Aorta (tissue), 5 donors: ENCODE measurements at regions not wholly inside any gene's neighbourhood (a gene's known extent, or its start where the extent isn't known, plus 50 kb on each side); places are given as distances from the start of the nearest gene placed in this dataset.
"Not testable (repeated sequence)": the region's sequence is repeated elsewhere in the genome, so short reads cannot be mapped to it uniquely, and the experiment has no call there.

Experiments used
- ATAC-seq: fragments of 200-7000 bp; cut with Tn5 transposase; one replicate; pipeline ENCODE4 v1.9.1; 2022; ENCODE audit warnings: moderate library complexity; ENCODE audit not compliant: low FRiP score
- DNase-seq, 2 donors: peaks; one replicate each; pipeline ENCODE4 v3.0.0-alpha.2; 2020
- H3K27ac ChIP-seq, 2 donors: one replicate each; pipeline ENCODE4 v1.5.1; 2013; ENCODE audit warnings: low read length in 2 of 2, mild to moderate bottlenecking in 2 of 2, moderate library complexity in 2 of 2, control low read depth in 1 of 2, inconsistent platforms in 1 of 2, low read depth in 1 of 2
- H3K27me3 ChIP-seq, 2 donors: one replicate each; pipeline ENCODE4 v1.6.1; 2013; ENCODE audit warnings: control low read depth in 1 of 2, low read length in 1 of 2, mild to moderate bottlenecking in 1 of 2, moderate library complexity in 1 of 2; ENCODE audit not compliant: insufficient read depth in 2 of 2, control insufficient read depth in 1 of 2
- H3K36me3 ChIP-seq, 2 donors: one replicate each; pipeline ENCODE4 v1.6.1; 2013; ENCODE audit warnings: control low read depth in 1 of 2, low read length in 1 of 2, mild to moderate bottlenecking in 1 of 2; ENCODE audit not compliant: insufficient read depth in 2 of 2, control insufficient read depth in 1 of 2
- H3K4me1 ChIP-seq, 2 donors: one replicate each; pipeline ENCODE4 v1.6.1; 2013; ENCODE audit warnings: low read length in 2 of 2, control low read depth in 1 of 2, mild to moderate bottlenecking in 1 of 2, moderate library complexity in 1 of 2; ENCODE audit not compliant: insufficient read depth in 2 of 2, control insufficient read depth in 1 of 2
- H3K4me3 ChIP-seq, 2 donors: one replicate each; pipeline ENCODE4 v1.5.1; 2013; ENCODE audit warnings: low read length in 2 of 2, control low read depth in 1 of 2, mild to moderate bottlenecking in 1 of 2
- H3K9me3 ChIP-seq: one replicate; pipeline ENCODE4 v1.6.1; 2013; ENCODE audit warnings: mild to moderate bottlenecking, low read length; ENCODE audit not compliant: control insufficient read depth
- WGBS, 2 donors: extraction: QIAGEN DNeasy Blood & Tissue Kit; methylation state at CpG; one replicate each; pipeline ENCODE4 v1.1.7; 2013; 5-methylcytosine and 5-hydroxymethylcytosine counted together
- intact Hi-C, 2 donors: fragments of 100-400 bp; cut with DNase I; formaldehyde crosslinking; loops; one replicate each; pipeline versions ENCODE4 v1.14.2 to v1.15.0; 2022
- donor health status: healthy with polysubstance abuse.
- donor health status: Bipolar disorder and iron deficiency.
- donor health status: DM: no; HTN: no; CAD: no.
- donor health status: DM: no; HTN: no; CAD: no.
- donor health status: DM: yes; HTN: yes; CAD: no.

GRCh38 chr18:8928847-8929780 is 173.4 kb upstream of the NDUFV2 start:
- DNase-seq, result no peak
- no peak for ATAC-seq
- Histone ChIP-seq H3K9me3 (peaks cover 10% of the 10 kb centered on the region), H3K4me1 (no peaks in the 10 kb centered on the region), H3K27ac (no peak overlapping the region), H3K27me3 (peaks cover 0 to 3% of the 10 kb centered on the region in 2 donors), H3K4me3 (no peak overlapping the region), H3K36me3 (no peaks in the 10 kb centered on the region)
- 89 to 91% methylated on average over 3 of the region's 3 CpGs for WGBS, 2 donors
- intact Hi-C loops, result no loop called here

- H3K36me3 ChIP-seq, result no peaks in the 10 kb centered on the region
- WGBS, 2 donors, result 16 to 18% methylated on average over 3 of the region's 3 CpGs
- no peak overlapping the region for H3K4me3 ChIP-seq
- peaks cover 7% of the 10 kb centered on the region for H3K9me3 ChIP-seq
- DNase-seq (no peak), ATAC-seq (no peak)
- H3K27ac ChIP-seq, result no peak overlapping the region
- no peaks in the 10 kb centered on the region for H3K4me1 ChIP-seq
- peaks cover 0 to 3% of the 10 kb centered on the region in 2 donors for H3K27me3 ChIP-seq
- intact Hi-C loops, result no loop called here
Measured at GRCh38 chr18:8930990-8931616, 171.4 kb upstream of the NDUFV2 start.

GRCh38 chr18:8932866-8933265 is 169.6 kb upstream of the NDUFV2 start:
- Histone ChIP-seq H3K4me3 (no peak overlapping the region), H3K27me3 (peaks cover 0 to 3% of the 10 kb centered on the region in 2 donors), H3K4me1 (no peaks in the 10 kb centered on the region), H3K27ac (no peak overlapping the region), H3K36me3 (no peaks in the 10 kb centered on the region), H3K9me3 (peaks cover 5% of the 10 kb centered on the region)
- DNase-seq (no peak), ATAC-seq (no peak)
- intact Hi-C loops, result no loop called here

GRCh38 chr18:8933714-8934284 is 168.7 kb upstream of the NDUFV2 start:
- Histone ChIP-seq H3K27ac (no peak overlapping the region), H3K27me3 (peaks cover 0 to 1% of the 10 kb centered on the region in 2 donors), H3K4me1 (no peaks in the 10 kb centered on the region), H3K4me3 (no peak overlapping the region), H3K36me3 (no peaks in the 10 kb centered on the region), H3K9me3 (peaks cover 4% of the 10 kb centered on the region)
- DNase-seq (no peak), ATAC-seq (no peak)
- WGBS, 2 donors, result 16 to 17% methylated on average over 1 of the region's 1 CpG
- intact Hi-C loops, result no loop called here

GRCh38 chr18:8935346-8935745 is 167.2 kb upstream of the NDUFV2 start:
- not testable (repeated sequence) for H3K4me3 ChIP-seq, ATAC-seq

GRCh38 chr18:8936619-8937018 is 165.9 kb upstream of the NDUFV2 start:
- Histone ChIP-seq H3K9me3 (peaks cover 4% of the 10 kb centered on the region), H3K27ac (no peak overlapping the region), H3K4me1 (no peaks in the 10 kb centered on the region), H3K36me3 (no peaks in the 10 kb centered on the region), H3K27me3 (no peaks in the 10 kb centered on the region), H3K4me3 (no peak overlapping the region)
- ATAC-seq (no peak), DNase-seq (no peak)
- WGBS, 2 donors, result 23 to 35% methylated on average over 3 of the region's 3 CpGs
- intact Hi-C loops, result no loop called here

More at GRCh38 chr18:8935346-8935745, 167.2 kb upstream of the NDUFV2 start:
- H3K4me1 ChIP-seq, H3K36me3 ChIP-seq, H3K27ac ChIP-seq, DNase-seq, intact Hi-C loops, H3K9me3 ChIP-seq, H3K27me3 ChIP-seq: not testable (repeated sequence)
- 97 to 98% methylated on average over 14 to 24 of the region's 24 CpGs for WGBS, 2 donors

GRCh38 chr18:8937160-8938094 is 165.1 kb upstream of the NDUFV2 start:
- Histone ChIP-seq H3K4me3 (no peak overlapping the region), H3K9me3 (peaks cover 4% of the 10 kb centered on the region), H3K27ac (no peak overlapping the region), H3K27me3 (no peaks in the 10 kb centered on the region), H3K4me1 (no peaks in the 10 kb centered on the region), H3K36me3 (no peaks in the 10 kb centered on the region)
- DNase-seq (no peak), ATAC-seq (no peak)
- intact Hi-C loops, result no loop called here
- WGBS, 2 donors, result 52 to 54% methylated on average over 9 of the region's 9 CpGs

- intact Hi-C loops, result no loop called here
- no peaks in the 10 kb centered on the region for H3K27me3 ChIP-seq
- H3K36me3 ChIP-seq, result no peaks in the 10 kb centered on the region
- no peak overlapping the region for H3K27ac ChIP-seq
- 78 to 83% methylated on average over 7 of the region's 7 CpGs for WGBS, 2 donors
- DNase-seq (no peak), ATAC-seq (no peak)
- no peak overlapping the region for H3K4me3 ChIP-seq
- no peaks in the 10 kb centered on the region for H3K4me1 ChIP-seq
- peaks cover 1% of the 10 kb centered on the region for H3K9me3 ChIP-seq
Measured at GRCh38 chr18:8938817-8939216, 163.7 kb upstream of the NDUFV2 start.
